MCF 10A (cell line): ENCODE measurements at regions not wholly inside any gene's neighbourhood (a gene's known extent, or its start where the extent isn't known, plus 50 kb on each side); places are given as distances from the start of the nearest gene placed in this dataset.

Experiments used
- BruUV-seq: library from RNA; stranded (reverse); fragments of 400-500 nt; replicated peaks from 2 replicates; lab custom pipeline; 2021; lab: Mats Ljungman, UMichigan
- CTCF ChIA-PET: fragments of 300-600 bp; sonication (Branson Sonifier 250); formaldehyde crosslinking; extraction: SDS; loops from one replicate; lab custom pipeline; 2021; ENCODE audit warnings: antibody characterized with exemption, inconsistent platforms; lab: Yijun Ruan, JAX
- POLR2A ChIA-PET: fragments of 300-600, 350-650 bp; sonication (Branson Sonifier 250); formaldehyde crosslinking; extraction: SDS; loops from one replicate; lab custom pipeline; 2020; ENCODE audit warnings: antibody characterized with exemption, inconsistent platforms; lab: Yijun Ruan, JAX
- DNase-seq: peaks from one replicate; pipeline ENCODE4 v3.0.0-alpha.2; 2018; ENCODE audit not compliant: unreplicated experiment
- H3K27ac Mint-ChIP-seq: one replicate; pipeline ENCODE4 v1.8.0; 2022; ENCODE audit warnings: mild to moderate bottlenecking, low read depth, mixed read lengths; ENCODE audit not compliant: unreplicated experiment
- H3K27me3 Mint-ChIP-seq: one replicate; pipeline ENCODE4 v1.8.0; 2022; ENCODE audit warnings: mixed read lengths; ENCODE audit not compliant: insufficient read depth, unreplicated experiment
- H3K36me3 Mint-ChIP-seq: one replicate; pipeline ENCODE4 v1.8.0; 2022; ENCODE audit warnings: mild to moderate bottlenecking, moderate library complexity, mixed read lengths; ENCODE audit not compliant: insufficient read depth, unreplicated experiment
- H3K4me1 Mint-ChIP-seq: one replicate; pipeline ENCODE4 v1.8.0; 2022; ENCODE audit warnings: mixed read lengths; ENCODE audit not compliant: insufficient read depth, unreplicated experiment
- H3K4me3 Mint-ChIP-seq: one replicate; pipeline ENCODE4 v1.8.0; 2022; ENCODE audit warnings: mild to moderate bottlenecking, moderate library complexity, mixed read lengths; ENCODE audit not compliant: unreplicated experiment
- H3K9me3 Mint-ChIP-seq: one replicate; pipeline ENCODE4 v1.8.0; 2022; ENCODE audit warnings: mixed read lengths; ENCODE audit not compliant: unreplicated experiment
- intact Hi-C: fragments of 100-400 bp; cut with micrococcal nuclease; formaldehyde crosslinking; loops from 2 replicates; pipeline ENCODE4 v1.14.1; 2022
- TF ChIP-seq, protein P1 (sequence below): fragments of 200-600 bp; IDR thresholded peaks from one replicate; pipeline ENCODE4 v1.8.0; 2022; ENCODE audit warnings: antibody characterized with exemption, mild to moderate bottlenecking; ENCODE audit not compliant: unreplicated experiment

DNA sequence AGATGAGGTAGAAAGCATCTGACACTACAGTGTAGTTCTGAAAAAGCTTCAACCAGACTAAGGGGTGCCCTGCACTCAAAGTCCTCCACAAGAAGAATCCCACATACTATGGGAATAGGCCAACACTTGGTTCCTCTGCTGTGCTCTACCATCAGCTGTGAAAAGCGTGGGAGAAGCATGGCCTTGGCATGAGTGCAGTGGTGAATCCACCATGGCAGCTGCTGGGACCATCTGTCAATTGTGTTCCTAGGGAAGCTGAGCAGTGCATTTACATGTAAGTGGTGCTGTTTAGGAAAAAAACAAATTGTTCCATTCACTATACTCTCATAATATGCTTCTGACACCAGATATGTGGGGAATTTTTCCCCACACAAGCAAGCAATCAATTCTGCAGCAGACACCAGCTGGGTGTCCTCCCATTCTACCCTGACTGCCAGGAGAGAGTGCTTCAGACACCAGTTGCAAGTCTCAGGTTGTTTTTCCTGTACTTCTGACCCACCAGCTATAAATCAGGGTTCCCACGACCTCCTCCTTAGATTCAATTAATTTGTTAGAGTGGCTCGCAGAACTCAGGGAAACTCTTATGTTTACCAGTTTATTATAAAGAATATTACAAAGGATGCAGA is 230.8 kb upstream of the CHRM3 start:
- H3K4me3 Mint-ChIP-seq, result no peak overlapping the region
- ChIA-PET CTCF (interaction anchor here (0.7 to 1.4 kb wide), 3 partner anchors 12 to 71 kb away, joined by 3 read pairs; no protein-coding TSS in a partner anchor), POLR2A (no interaction called here)
- no peaks in the 10 kb centered on the region for H3K9me3 Mint-ChIP-seq
- no peaks in the 10 kb centered on the region for H3K36me3 Mint-ChIP-seq
- no peaks in the 10 kb centered on the region for H3K4me1 Mint-ChIP-seq
- no peak overlapping the region for H3K27ac Mint-ChIP-seq
- no peak for DNase-seq
- TF ChIP-seq, protein P1, sequence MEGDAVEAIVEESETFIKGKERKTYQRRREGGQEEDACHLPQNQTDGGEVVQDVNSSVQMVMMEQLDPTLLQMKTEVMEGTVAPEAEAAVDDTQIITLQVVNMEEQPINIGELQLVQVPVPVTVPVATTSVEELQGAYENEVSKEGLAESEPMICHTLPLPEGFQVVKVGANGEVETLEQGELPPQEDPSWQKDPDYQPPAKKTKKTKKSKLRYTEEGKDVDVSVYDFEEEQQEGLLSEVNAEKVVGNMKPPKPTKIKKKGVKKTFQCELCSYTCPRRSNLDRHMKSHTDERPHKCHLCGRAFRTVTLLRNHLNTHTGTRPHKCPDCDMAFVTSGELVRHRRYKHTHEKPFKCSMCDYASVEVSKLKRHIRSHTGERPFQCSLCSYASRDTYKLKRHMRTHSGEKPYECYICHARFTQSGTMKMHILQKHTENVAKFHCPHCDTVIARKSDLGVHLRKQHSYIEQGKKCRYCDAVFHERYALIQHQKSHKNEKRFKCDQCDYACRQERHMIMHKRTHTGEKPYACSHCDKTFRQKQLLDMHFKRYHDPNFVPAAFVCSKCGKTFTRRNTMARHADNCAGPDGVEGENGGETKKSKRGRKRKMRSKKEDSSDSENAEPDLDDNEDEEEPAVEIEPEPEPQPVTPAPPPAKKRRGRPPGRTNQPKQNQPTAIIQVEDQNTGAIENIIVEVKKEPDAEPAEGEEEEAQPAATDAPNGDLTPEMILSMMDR, result no peak
- H3K27me3 Mint-ChIP-seq, result no peaks in the 10 kb centered on the region
- no TSS peak for BruUV-seq
- intact Hi-C loops, result no loop called here

DNA sequence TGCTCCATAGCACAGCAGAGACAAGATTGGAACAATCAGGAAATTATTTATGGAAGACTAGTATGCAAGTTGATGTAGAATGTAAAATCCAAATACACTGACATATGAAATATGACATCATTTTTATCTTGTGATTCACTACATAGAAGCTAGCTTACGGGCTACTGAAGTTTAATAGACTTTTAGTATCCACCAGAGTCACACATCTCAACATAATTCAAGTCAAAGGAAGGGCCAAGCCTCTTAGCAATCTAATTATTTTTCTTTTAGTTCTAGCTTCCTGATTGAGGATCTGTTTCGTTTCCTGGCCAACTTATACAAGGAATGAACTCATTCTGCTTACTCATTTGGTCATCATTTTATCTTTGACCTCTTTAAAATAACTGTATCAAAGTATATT is 234.4 kb upstream of the CHRM3 start:
- Mint-ChIP-seq H3K36me3 (no peaks in the 10 kb centered on the region), H3K27me3 (no peaks in the 10 kb centered on the region), H3K4me1 (no peaks in the 10 kb centered on the region), H3K4me3 (no peak overlapping the region), H3K9me3 (no peaks in the 10 kb centered on the region), H3K27ac (no peak overlapping the region)
- ChIA-PET CTCF (interaction anchor here (1.0 kb wide), 1 partner anchor 16 kb away, joined by 3 read pairs; no protein-coding TSS in a partner anchor), POLR2A (no interaction called here)
- no peak for DNase-seq
- intact Hi-C loops, result no loop called here
- no TSS peak for BruUV-seq
- TF ChIP-seq, protein P1, result no peak

DNA sequence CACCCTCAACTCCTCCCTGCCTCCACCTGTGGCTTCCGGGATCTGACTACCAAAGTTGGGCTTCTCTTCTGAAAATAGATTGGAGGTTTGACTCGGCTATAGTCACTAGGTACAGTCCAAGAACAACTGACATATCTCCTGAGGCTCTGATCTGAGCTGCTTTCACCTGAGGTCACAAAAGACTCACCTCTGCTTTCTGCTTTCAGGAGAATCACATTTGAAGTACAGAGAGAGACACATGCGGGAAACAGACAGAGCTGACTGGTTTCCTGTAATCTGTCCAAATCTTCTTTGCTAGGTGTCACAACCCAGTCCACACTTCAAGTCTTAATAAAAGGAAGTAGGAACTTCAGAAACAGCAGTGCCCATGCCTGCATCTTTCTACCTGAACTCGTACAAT is 245.4 kb upstream of the CHRM3 start:
- Mint-ChIP-seq H3K27me3 (no peaks in the 10 kb centered on the region), H3K9me3 (peaks cover 12% of the 10 kb centered on the region), H3K4me1 (no peaks in the 10 kb centered on the region), H3K27ac (no peak overlapping the region), H3K4me3 (no peak overlapping the region), H3K36me3 (no peaks in the 10 kb centered on the region)
- ChIA-PET CTCF (interaction anchor here (0.5 kb wide), 1 partner anchor 245 kb away, joined by 3 read pairs; the partner anchor contains the start of gene CHRM3), POLR2A (no interaction called here)
- no peak for DNase-seq
- intact Hi-C loops, result no loop called here
- TF ChIP-seq, protein P1, result no peak
- BruUV-seq, result no TSS peak

DNA sequence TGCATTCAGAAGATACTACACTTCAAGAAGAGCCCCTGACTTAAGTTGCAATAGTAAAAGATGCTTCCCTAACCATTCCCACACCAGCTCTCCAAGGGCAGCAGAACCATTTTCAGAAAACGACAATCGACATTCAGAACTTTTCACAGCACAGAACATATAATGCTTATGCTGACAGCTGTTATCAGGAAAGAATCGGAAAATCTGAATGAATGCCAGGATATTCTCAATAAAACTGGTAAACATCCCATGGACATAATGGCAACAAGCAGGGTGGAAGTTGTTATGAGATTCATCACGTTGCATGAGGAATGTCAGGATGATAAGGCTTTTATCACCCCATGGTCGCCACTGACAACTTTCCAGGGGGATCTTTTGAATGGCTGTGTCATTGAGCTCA is 246.6 kb upstream of the CHRM3 start:
- Mint-ChIP-seq H3K27ac (no peak overlapping the region), H3K4me3 (no peak overlapping the region), H3K36me3 (no peaks in the 10 kb centered on the region), H3K4me1 (no peaks in the 10 kb centered on the region), H3K27me3 (no peaks in the 10 kb centered on the region), H3K9me3 (peaks cover 12% of the 10 kb centered on the region)
- ChIA-PET CTCF (interaction anchor here (0.6 kb wide), 2 partner anchors 114 to 991 kb away, joined by 3 read pairs; no protein-coding TSS in a partner anchor), POLR2A (no interaction called here)
- TF ChIP-seq, protein P1, result no peak
- BruUV-seq, result no TSS peak
- intact Hi-C loops, result no loop called here
- no peak for DNase-seq
